H9 (cell line): ENCODE measurements at regions not wholly inside any gene's neighbourhood (a gene's known extent, or its start where the extent isn't known, plus 50 kb on each side); places are given as distances from the start of the nearest gene placed in this dataset.

ENCODE experiments used
- DNase-seq: peaks from one replicate; pipeline ENCODE4 v3.0.0-alpha.2; 2017
- H2AFZ ChIP-seq: one replicate; pipeline ENCODE4 v1.6.1; 2013; ENCODE audit warnings: mild to moderate bottlenecking, low read length, control low read depth, moderate library complexity
- H2AK5ac ChIP-seq: 2 replicates; pipeline ENCODE4 v1.6.1; 2013; ENCODE audit warnings: low read length, control low read depth, mixed read lengths; ENCODE audit not compliant: insufficient read length
- H2BK120ac ChIP-seq: one replicate; pipeline ENCODE4 v1.6.1; 2013; ENCODE audit warnings: low read depth, mild to moderate bottlenecking, low read length, control low read depth, inconsistent platforms; ENCODE audit not compliant: poor library complexity, severe bottlenecking
- H2BK12ac ChIP-seq: 2 replicates; pipeline ENCODE4 v1.6.1; 2013; ENCODE audit warnings: low read length, control low read depth, mixed read lengths, low read depth; ENCODE audit not compliant: insufficient read length
- H2BK15ac ChIP-seq: 2 replicates; pipeline ENCODE4 v1.6.1; 2013; ENCODE audit warnings: low read depth, low read length, control low read depth
- H2BK20ac ChIP-seq: one replicate; pipeline ENCODE4 v1.6.1; 2013; ENCODE audit warnings: low read depth, mild to moderate bottlenecking, low read length, control low read depth, inconsistent platforms; ENCODE audit not compliant: poor library complexity, severe bottlenecking
- H2BK5ac ChIP-seq: 2 replicates; pipeline ENCODE4 v1.6.1; 2013; ENCODE audit warnings: low read length, control low read depth, mixed read lengths; ENCODE audit not compliant: insufficient read length
- H3K14ac ChIP-seq: 2 replicates; pipeline ENCODE4 v1.6.1; 2013; ENCODE audit warnings: low read length, control low read depth; ENCODE audit not compliant: insufficient read depth
- H3K18ac ChIP-seq: 2 replicates; pipeline ENCODE4 v1.6.1; 2013; ENCODE audit warnings: low read depth, mild to moderate bottlenecking, mixed read lengths, low read length, control low read depth; ENCODE audit not compliant: insufficient read length
- H3K23ac ChIP-seq: 2 replicates; pipeline ENCODE4 v1.6.1; 2013; ENCODE audit warnings: low read length, control low read depth, mixed read lengths, low read depth; ENCODE audit not compliant: insufficient read length
- H3K23me2 ChIP-seq: 2 replicates; pipeline ENCODE4 v1.6.1; 2013; ENCODE audit warnings: low read depth, mild to moderate bottlenecking, mixed read lengths, low read length, control low read depth; ENCODE audit not compliant: insufficient read length, poor library complexity, severe bottlenecking
- H3K27ac ChIP-seq: 2 replicates; pipeline ENCODE4 v1.5.1; 2013; ENCODE audit warnings: low read length, control low read depth, mixed read lengths, low read depth; ENCODE audit not compliant: insufficient read length
- H3K27me3 ChIP-seq: 2 replicates; pipeline ENCODE4 v1.6.1; 2013; ENCODE audit warnings: low read length, control low read depth, inconsistent platforms; ENCODE audit not compliant: insufficient read depth
- H3K4ac ChIP-seq: 2 replicates; pipeline ENCODE4 v1.6.1; 2013; ENCODE audit warnings: low read depth, mild to moderate bottlenecking, control low read depth, inconsistent platforms, low read length, moderate library complexity
- H3K4me1 ChIP-seq: 2 replicates; pipeline ENCODE4 v1.6.1; 2013; ENCODE audit warnings: low read length, control low read depth, inconsistent platforms; ENCODE audit not compliant: insufficient read depth
- H3K4me2 ChIP-seq: 2 replicates; pipeline ENCODE4 v1.6.1; 2013; ENCODE audit warnings: low read length, control low read depth, mixed read lengths; ENCODE audit not compliant: insufficient read length, insufficient read depth
- H3K56ac ChIP-seq: 2 replicates; pipeline ENCODE4 v1.6.1; 2013; ENCODE audit warnings: low read depth, mild to moderate bottlenecking, mixed read lengths, low read length, control low read depth; ENCODE audit not compliant: insufficient read length
- H3K79me1 ChIP-seq: 2 replicates; pipeline ENCODE4 v1.6.1; 2013; ENCODE audit warnings: low read depth, mild to moderate bottlenecking, moderate library complexity, low read length, control low read depth, inconsistent platforms; ENCODE audit not compliant: insufficient read depth, poor library complexity, severe bottlenecking
- H3K79me2 ChIP-seq: 2 replicates; pipeline ENCODE4 v1.6.1; 2013; ENCODE audit warnings: low read length, control low read depth, inconsistent platforms; ENCODE audit not compliant: insufficient read depth
- H3K9ac ChIP-seq: 2 replicates; pipeline ENCODE4 v1.6.1; 2013; ENCODE audit warnings: low read length, control low read depth, mixed read lengths; ENCODE audit not compliant: insufficient read length; ENCODE audit errors: extremely low read depth
- H3K9me3 ChIP-seq: one replicate; pipeline ENCODE4 v1.6.1; 2013; ENCODE audit warnings: low read depth, low read length, inconsistent platforms; ENCODE audit not compliant: control insufficient read depth
- H3T11ph ChIP-seq: one replicate; pipeline ENCODE4 v1.6.1; 2013; ENCODE audit warnings: mild to moderate bottlenecking, low read length, control low read depth, inconsistent platforms
- H4K20me1 ChIP-seq: one replicate; pipeline ENCODE4 v1.6.1; 2013; ENCODE audit not compliant: control insufficient read depth, insufficient read length, insufficient read depth
- H4K5ac ChIP-seq: 2 replicates; pipeline ENCODE4 v1.6.1; 2013; ENCODE audit warnings: low read depth, mild to moderate bottlenecking, mixed read lengths, low read length, control low read depth; ENCODE audit not compliant: insufficient read length
- H4K8ac ChIP-seq: replicated peaks from 2 replicates; pipeline ENCODE4 v1.6.1; 2013; ENCODE audit warnings: low read length, control low read depth, mixed read lengths, low read depth; ENCODE audit not compliant: insufficient read length
- H4K91ac ChIP-seq: 2 replicates; pipeline ENCODE4 v1.6.1; 2013; ENCODE audit warnings: low read depth, mild to moderate bottlenecking, moderate library complexity, mixed read lengths, low read length, control low read depth; ENCODE audit not compliant: insufficient read length
- H3K27ac Mint-ChIP-seq, 3 experiments: 2 replicates in 2 of 3; 3 replicates in 1 of 3; pipeline ENCODE4 v1.8.0; 2020 to 2021; ENCODE audit warnings: mixed read lengths in 3 of 3, mild to moderate bottlenecking in 1 of 3, moderate library complexity in 1 of 3
- H3K27me3 Mint-ChIP-seq: 2 replicates; pipeline ENCODE4 v1.8.0; 2021; ENCODE audit warnings: low read depth, mild to moderate bottlenecking, moderate library complexity, mixed read lengths
- H3K36me3 Mint-ChIP-seq, 3 experiments: 2 replicates in 2 of 3; 3 replicates in 1 of 3; pipeline ENCODE4 v1.8.0; 2020 to 2021; ENCODE audit warnings: low read depth in 3 of 3, mixed read lengths in 3 of 3; ENCODE audit not compliant: insufficient read depth in 1 of 3
- H3K4me1 Mint-ChIP-seq, 2 experiments: 2 replicates each; pipeline ENCODE4 v1.8.0; 2020; ENCODE audit warnings: mixed read lengths in 2 of 2
- H3K4me3 Mint-ChIP-seq, 2 experiments: 2 replicates in 1 of 2; 3 replicates in 1 of 2; pipeline ENCODE4 v1.8.0; 2020 to 2021; ENCODE audit warnings: mild to moderate bottlenecking in 2 of 2, mixed read lengths in 2 of 2, moderate library complexity in 1 of 2
- H3K9me3 Mint-ChIP-seq, 2 experiments: 2 replicates in 1 of 2; 3 replicates in 1 of 2; pipeline ENCODE4 v1.8.0; 2020; ENCODE audit warnings: mild to moderate bottlenecking in 2 of 2, mixed read lengths in 2 of 2, moderate library complexity in 1 of 2
- WGBS: extraction: QIAGEN DNeasy Blood & Tissue Kit; methylation state at CpG from one replicate; pipeline ENCODE4 v1.1.7; 2013; ENCODE audit warnings: missing lambda C conversion rate, low lambda C conversion rate, mixed read lengths; ENCODE audit not compliant: insufficient read length; ENCODE audit errors: extremely low coverage; 5-methylcytosine and 5-hydroxymethylcytosine counted together
- TF ChIP-seq, protein P1 (sequence below): fragments of 200-600 bp; sonication (generic); conservative IDR thresholded peaks from 3 replicates; pipeline ENCODE4 v1.8.0; 2021; ENCODE audit warnings: antibody characterized with exemption, mild to moderate bottlenecking

DNA sequence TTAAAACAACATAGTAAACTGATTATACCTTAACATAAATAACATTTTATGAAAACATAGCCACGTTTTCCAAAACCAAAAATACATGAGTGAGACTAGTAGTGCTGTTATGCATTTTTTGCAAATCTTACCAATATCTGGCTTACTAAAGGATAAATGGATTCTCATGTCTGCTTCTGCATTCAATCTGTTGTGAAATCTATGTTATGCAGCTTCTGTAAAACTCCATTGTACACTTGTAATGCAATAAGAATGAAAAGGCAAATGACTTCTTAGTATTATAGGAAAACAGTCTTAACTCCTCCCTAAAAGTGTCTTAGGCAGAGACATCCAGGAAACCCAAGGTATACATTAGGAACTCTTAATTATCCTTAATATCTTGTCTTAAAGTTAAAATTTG is 330.9 kb upstream of the THBS1 start:
- no peak overlapping the region for H3T11ph ChIP-seq
- H4K91ac ChIP-seq = no peak overlapping the region
- no peak overlapping the region for H3K18ac ChIP-seq
- H3K56ac ChIP-seq = no peak overlapping the region
- H3K9me3 ChIP-seq = no peaks in the 10 kb centered on the region
- H3K14ac ChIP-seq = no peak overlapping the region
- no peak for DNase-seq
- H3K4me1 Mint-ChIP-seq = peaks cover 3 to 8% of the 10 kb centered on the region in 2 experiments
- no peak overlapping the region for H3K27ac Mint-ChIP-seq
- no peaks in the 10 kb centered on the region for H3K79me1 ChIP-seq
- H3K4me2 ChIP-seq = no peak overlapping the region
- no peak overlapping the region for H3K27ac ChIP-seq
- no peak overlapping the region for H3K23ac ChIP-seq
- no peaks in the 10 kb centered on the region for H3K27me3 ChIP-seq
- no peak overlapping the region for H2AFZ ChIP-seq
- H3K4ac ChIP-seq = no peak overlapping the region
- H3K79me2 ChIP-seq = no peaks in the 10 kb centered on the region
- no peak overlapping the region for H4K5ac ChIP-seq
- H4K8ac ChIP-seq = no peak overlapping the region
- no peak overlapping the region for H2BK120ac ChIP-seq
- no peak overlapping the region for H3K4me3 Mint-ChIP-seq
- WGBS = no CpG with 5 or more reads among the region's 1 CpG
- no peak overlapping the region for H2BK15ac ChIP-seq
- TF ChIP-seq, protein P1, sequence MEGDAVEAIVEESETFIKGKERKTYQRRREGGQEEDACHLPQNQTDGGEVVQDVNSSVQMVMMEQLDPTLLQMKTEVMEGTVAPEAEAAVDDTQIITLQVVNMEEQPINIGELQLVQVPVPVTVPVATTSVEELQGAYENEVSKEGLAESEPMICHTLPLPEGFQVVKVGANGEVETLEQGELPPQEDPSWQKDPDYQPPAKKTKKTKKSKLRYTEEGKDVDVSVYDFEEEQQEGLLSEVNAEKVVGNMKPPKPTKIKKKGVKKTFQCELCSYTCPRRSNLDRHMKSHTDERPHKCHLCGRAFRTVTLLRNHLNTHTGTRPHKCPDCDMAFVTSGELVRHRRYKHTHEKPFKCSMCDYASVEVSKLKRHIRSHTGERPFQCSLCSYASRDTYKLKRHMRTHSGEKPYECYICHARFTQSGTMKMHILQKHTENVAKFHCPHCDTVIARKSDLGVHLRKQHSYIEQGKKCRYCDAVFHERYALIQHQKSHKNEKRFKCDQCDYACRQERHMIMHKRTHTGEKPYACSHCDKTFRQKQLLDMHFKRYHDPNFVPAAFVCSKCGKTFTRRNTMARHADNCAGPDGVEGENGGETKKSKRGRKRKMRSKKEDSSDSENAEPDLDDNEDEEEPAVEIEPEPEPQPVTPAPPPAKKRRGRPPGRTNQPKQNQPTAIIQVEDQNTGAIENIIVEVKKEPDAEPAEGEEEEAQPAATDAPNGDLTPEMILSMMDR = no peak
- H2BK12ac ChIP-seq = no peak overlapping the region
- no peak overlapping the region for H2AK5ac ChIP-seq
- H3K9ac ChIP-seq = no peak overlapping the region
- H3K36me3 Mint-ChIP-seq = no peaks in the 10 kb centered on the region
- H3K4me1 ChIP-seq = peaks cover 2% of the 10 kb centered on the region; the same call in 1 of the 2 replicates
- H2BK20ac ChIP-seq = no peak overlapping the region
- no peaks in the 10 kb centered on the region for H3K27me3 Mint-ChIP-seq
- H3K23me2 ChIP-seq = no peaks in the 10 kb centered on the region
- H4K20me1 ChIP-seq = no peaks in the 10 kb centered on the region
- no peak overlapping the region for H2BK5ac ChIP-seq
- H3K9me3 Mint-ChIP-seq = no peaks in the 10 kb centered on the region
